CD4-positive, alpha-beta T cell (primary cell): ENCODE measurements at regions not wholly inside any gene's neighbourhood (a gene's known extent, or its start where the extent isn't known, plus 50 kb on each side); places are given as distances from the start of the nearest gene placed in this dataset.

Source experiments
- ATAC-seq: fragments of 200-7000 bp; cut with Tn5 transposase; one replicate; pipeline ENCODE4 v1.10.0; 2022; ENCODE audit warnings: mild to moderate bottlenecking; ENCODE audit not compliant: poor library complexity
- CTCF ChIA-PET: fragments of 350-600 bp; sonication (Branson Sonifier 250); formaldehyde crosslinking; loops from one replicate; lab custom pipeline; 2021; ENCODE audit warnings: antibody characterized with exemption, inconsistent platforms; lab: Charles Lee
- POLR2A ChIA-PET: fragments of 350-600 bp; sonication (Branson Sonifier 250); formaldehyde crosslinking; loops from one replicate; lab custom pipeline; 2021; ENCODE audit warnings: antibody characterized with exemption, inconsistent platforms; lab: Charles Lee
- DNase-seq, 14 experiments: peaks; one replicate each; pipeline ENCODE4 v3.0.0-alpha.2; 2013 to 2020; ENCODE audit warnings: mixed read lengths in 2 of 14
- H3K27ac ChIP-seq, 2 donors: one replicate each; pipeline versions ENCODE4 v1.5.1 to v1.7.0; 2013; ENCODE audit warnings: low read length in 2 of 2, low read depth in 1 of 2, mild to moderate bottlenecking in 1 of 2
- H3K27me3 ChIP-seq, 2 experiments: 1 replicate in 1 of 2; 2 replicates in 1 of 2; pipeline versions ENCODE4 v1.6.1 to v1.7.0; 2013; ENCODE audit warnings: low read length in 2 of 2, control low read depth in 1 of 2, mild to moderate bottlenecking in 1 of 2, moderate library complexity in 1 of 2; ENCODE audit not compliant: insufficient read depth in 2 of 2, control insufficient read depth in 1 of 2
- H3K36me3 ChIP-seq: one replicate; pipeline ENCODE4 v1.6.1; 2013; ENCODE audit warnings: low read length, control low read depth; ENCODE audit not compliant: insufficient read depth
- H3K4me1 ChIP-seq: one replicate; pipeline ENCODE4 v1.6.1; 2013; ENCODE audit warnings: low read length, control low read depth; ENCODE audit not compliant: insufficient read depth
- H3K4me3 ChIP-seq: one replicate; pipeline ENCODE4 v1.5.1; 2013; ENCODE audit warnings: mild to moderate bottlenecking, low read length, moderate library complexity
- H3K9me3 ChIP-seq, 2 experiments: 1 replicate in 1 of 2; 2 replicates in 1 of 2; pipeline versions ENCODE4 v1.6.1 to v1.7.0; 2013; ENCODE audit warnings: low read length in 2 of 2, mild to moderate bottlenecking in 2 of 2, control low read depth in 1 of 2, moderate library complexity in 1 of 2; ENCODE audit not compliant: control insufficient read depth in 1 of 2, insufficient read depth in 1 of 2
- H3K27ac Mint-ChIP-seq: one replicate; pipeline ENCODE4 v1.8.0; 2020; ENCODE audit warnings: mixed read lengths
- H3K27me3 Mint-ChIP-seq: one replicate; pipeline ENCODE4 v1.8.0; 2021; ENCODE audit warnings: mixed read lengths
- H3K36me3 Mint-ChIP-seq: one replicate; pipeline ENCODE4 v1.8.0; 2021; ENCODE audit warnings: low read depth, mixed read lengths
- H3K4me1 Mint-ChIP-seq: one replicate; pipeline ENCODE4 v1.8.0; 2021; ENCODE audit warnings: low read depth, mixed read lengths
- H3K4me3 Mint-ChIP-seq: one replicate; pipeline ENCODE4 v1.8.0; 2020; ENCODE audit warnings: mild to moderate bottlenecking, mixed read lengths
- H3K9me3 Mint-ChIP-seq: one replicate; pipeline ENCODE4 v1.8.0; 2020; ENCODE audit warnings: mixed read lengths
- CTCF ChIP-seq: fragments of 200-600 bp; IDR thresholded peaks from one replicate; pipeline ENCODE4 v1.8.0; 2022; ENCODE audit warnings: antibody characterized with exemption, mild to moderate bottlenecking
- intact Hi-C, 2 experiments: fragments of 100-400 bp; cut with DNase I in 1 of 2; cut with micrococcal nuclease in 1 of 2; formaldehyde crosslinking; loops; one replicate each; pipeline versions ENCODE4 v1.15.1 to v1.9.0; 2023 to 2025; cut with DNase I, micrococcal nuclease

- H3K27me3 Mint-ChIP-seq, result peaks cover 26% of the 10 kb centered on the region
- peaks cover 4% of the 10 kb centered on the region for H3K9me3 Mint-ChIP-seq
- TF ChIP-seq CTCF, result no peak
- H3K9me3 ChIP-seq, result no peaks in the 10 kb centered on the region
- H3K27me3 ChIP-seq, result no peaks in the 10 kb centered on the region
- intact Hi-C loops, result no loop called here
- DNase-seq, result peak in 1 of 14 experiments; percentile 25
- POLR2A ChIA-PET, result interaction anchor here (1.1 kb wide), 1 partner anchor 50 kb away, joined by 5 read pairs; no protein-coding TSS in a partner anchor
- no peak for ATAC-seq
- H3K36me3 Mint-ChIP-seq, result no peaks in the 10 kb centered on the region
- CTCF ChIA-PET, result interaction anchor here (0.6 kb wide), 1 partner anchor 28 kb away, joined by 3 read pairs; no protein-coding TSS in a partner anchor
- no peaks in the 10 kb centered on the region for H3K4me1 ChIP-seq
- H3K4me1 Mint-ChIP-seq, result no peaks in the 10 kb centered on the region
- H3K27ac ChIP-seq, result no peak overlapping the region
- H3K4me3 Mint-ChIP-seq, result no peak overlapping the region
- no peak overlapping the region for H3K4me3 ChIP-seq
- no peaks in the 10 kb centered on the region for H3K36me3 ChIP-seq
- H3K27ac Mint-ChIP-seq, result no peak overlapping the region
Measured at GRCh38 chr5:148760945-148761638, 65.3 kb upstream of the ADRB2 start.

- Histone ChIP-seq H3K27me3 (peaks cover 0 to 9% of the 10 kb centered on the region in 2 experiments), H3K4me1 (no peaks in the 10 kb centered on the region), H3K4me3 (no peak overlapping the region), H3K27ac (no peak overlapping the region), H3K9me3 (no peaks in the 10 kb centered on the region), H3K36me3 (no peaks in the 10 kb centered on the region)
- Mint-ChIP-seq H3K9me3 (no peaks in the 10 kb centered on the region), H3K36me3 (no peaks in the 10 kb centered on the region), H3K27me3 (peaks cover 51% of the 10 kb centered on the region), H3K4me1 (no peaks in the 10 kb centered on the region), H3K4me3 (no peak overlapping the region), H3K27ac (no peak overlapping the region)
- POLR2A ChIA-PET, result no interaction called here
- no peak for ATAC-seq
- DNase-seq, result no peak
- intact Hi-C loops, result no loop called here
- no peak for TF ChIP-seq CTCF
- CTCF ChIA-PET, result no interaction called here
Measured at GRCh38 chr5:148763996-148764395, 62.4 kb upstream of the ADRB2 start.

GRCh38 chr5:148765061-148765460 is 61.4 kb upstream of the ADRB2 start:
- H3K4me1 ChIP-seq, result no peaks in the 10 kb centered on the region
- H3K36me3 ChIP-seq, result no peaks in the 10 kb centered on the region
- POLR2A ChIA-PET, result no interaction called here
- no peak overlapping the region for H3K4me3 Mint-ChIP-seq
- H3K9me3 ChIP-seq, result no peaks in the 10 kb centered on the region
- H3K4me3 ChIP-seq, result no peak overlapping the region
- H3K27ac ChIP-seq, result no peak overlapping the region
- ATAC-seq, result no peak
- H3K27me3 ChIP-seq, result peaks cover 0 to 9% of the 10 kb centered on the region in 2 experiments
- CTCF ChIA-PET, result no interaction called here
- H3K9me3 Mint-ChIP-seq, result no peaks in the 10 kb centered on the region
- H3K36me3 Mint-ChIP-seq, result no peaks in the 10 kb centered on the region
- TF ChIP-seq CTCF, result no peak
- no peak for DNase-seq
- H3K4me1 Mint-ChIP-seq, result no peaks in the 10 kb centered on the region
- intact Hi-C loops, result no loop called here
- H3K27me3 Mint-ChIP-seq, result peaks cover 46% of the 10 kb centered on the region
- no peak overlapping the region for H3K27ac Mint-ChIP-seq
